ENCODE measurements at regions not wholly inside any gene's neighbourhood (a gene's known extent, or its start where the extent isn't known, plus 50 kb on each side); places are given as distances from the start of the nearest gene placed in this dataset.
"Not testable (repeated sequence)": the region's sequence is repeated elsewhere in the genome, so short reads cannot be mapped to it uniquely, and the experiment has no call there.

GRCh38 chr3:25169151-25169550 is 258.9 kb upstream of the RARB start:
- no peak for DNase-seq

GRCh38 chr3:25170021-25170420 is 258.0 kb upstream of the RARB start:
- no peak for DNase-seq

- no peak for DNase-seq
Observed at GRCh38 chr3:25171118-25171807, 256.8 kb upstream of the RARB start.

- no peak for DNase-seq
Observed at GRCh38 chr3:25171897-25172296, 256.2 kb upstream of the RARB start.

- no peak for DNase-seq
Observed at GRCh38 chr3:25173606-25174005, 254.5 kb upstream of the RARB start.

- DNase-seq = no peak
Observed at GRCh38 chr3:25174251-25174650, 253.8 kb upstream of the RARB start.

- no peak for DNase-seq
Observed at GRCh38 chr3:25177041-25177440, 251.0 kb upstream of the RARB start.

GRCh38 chr3:25178672-25179071 is 249.4 kb upstream of the RARB start:
- DNase-seq = no peak

- no peak for DNase-seq
Observed at GRCh38 chr3:25181096-25181495, 247.0 kb upstream of the RARB start.

GRCh38 chr3:25182794-25183193 is 245.3 kb upstream of the RARB start:
- DNase-seq = no peak

GRCh38 chr3:25184641-25185250 is 243.3 kb upstream of the RARB start:
- no peak for DNase-seq

- no peak for DNase-seq
Observed at GRCh38 chr3:25191673-25192072, 236.4 kb upstream of the RARB start.

GRCh38 chr3:25199567-25199966 is 228.5 kb upstream of the RARB start:
- not testable (repeated sequence) for DNase-seq

GRCh38 chr3:25212736-25213135 is 215.3 kb upstream of the RARB start:
- no peak for DNase-seq

- DNase-seq = no peak
Observed at GRCh38 chr3:25214034-25214433, 214.0 kb upstream of the RARB start.

GRCh38 chr3:25218362-25218761 is 209.7 kb upstream of the RARB start:
- no peak for DNase-seq

- no peak for DNase-seq
Observed at GRCh38 chr3:25226747-25227146, 201.3 kb upstream of the RARB start.

- DNase-seq = no peak
Observed at GRCh38 chr3:25229586-25229985, 198.5 kb upstream of the RARB start.

GRCh38 chr3:25235031-25235430 is 193.0 kb upstream of the RARB start:
- DNase-seq = no peak

- no peak for DNase-seq
Observed at GRCh38 chr3:25235466-25235865, 192.6 kb upstream of the RARB start.

- DNase-seq = no peak
Observed at GRCh38 chr3:25237602-25238001, 190.5 kb upstream of the RARB start.

- DNase-seq = no peak
Observed at GRCh38 chr3:25239042-25239441, 189.0 kb upstream of the RARB start.

- DNase-seq = no peak
Observed at GRCh38 chr3:25246913-25247312, 181.2 kb upstream of the RARB start.

GRCh38 chr3:25252291-25252690 is 175.8 kb upstream of the RARB start:
- no peak for DNase-seq

GRCh38 chr3:25257026-25257425 is 171.0 kb upstream of the RARB start:
- no peak for DNase-seq
